ENCODE measurements at regions not wholly inside any gene's neighbourhood (a gene's known extent, or its start where the extent isn't known, plus 50 kb on each side); places are given as distances from the start of the nearest gene placed in this dataset.

DNA sequence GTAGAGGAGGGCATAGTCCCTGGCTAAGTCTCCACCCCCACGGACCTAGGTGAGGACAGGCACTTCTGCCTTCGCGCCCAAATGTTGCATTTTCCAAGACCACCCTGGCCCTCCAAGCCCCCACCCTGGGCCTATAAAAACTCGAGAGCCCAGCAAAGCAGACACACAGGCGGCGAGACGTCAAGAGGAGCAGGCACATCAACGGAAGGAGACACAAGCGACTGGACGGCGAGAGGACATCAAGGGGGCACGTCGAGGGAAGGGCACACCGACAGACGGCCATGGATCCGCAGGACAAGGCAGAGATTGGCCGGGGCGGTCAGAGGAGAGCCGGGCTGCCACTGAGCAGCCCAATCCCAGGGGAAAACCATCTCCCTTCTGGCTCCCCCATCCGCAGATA, 348.0 kb downstream of the MTRR start:
- no peak for TF ChIP-seq POLR2AphosphoS5 (IDR thresholded peaks at IDR 0.05; ENCODE audit: insufficient read depth, low read depth, low read length)
- TF ChIP-seq EZH2 (IDR thresholded peaks at IDR 0.05; ENCODE audit: borderline replicate concordance, low read depth, low read length, severe bottlenecking), result no peak
- TF ChIP-seq CTCF (IDR thresholded peaks at IDR 0.05; ENCODE audit: extremely low read depth in 1 of 2, insufficient read depth in 1 of 2, low read depth in 1 of 2, low read length in 2 of 2), result no peak
- no peak for TF ChIP-seq GATA2 (IDR thresholded peaks at IDR 0.05; ENCODE audit: insufficient read depth, insufficient read length, low read depth, low read length)
- TF ChIP-seq POLR2A (IDR thresholded peaks at IDR 0.05; ENCODE audit: low read depth, low read length), result no peak
- no peak for TF ChIP-seq FOS (IDR thresholded peaks at IDR 0.05; ENCODE audit: borderline replicate concordance, insufficient read depth, low read length)

All from endothelial cell of umbilical vein (primary cell).